ENCODE measurements at regions not wholly inside any gene's neighbourhood (a gene's known extent, or its start where the extent isn't known, plus 50 kb on each side); places are given as distances from the start of the nearest gene placed in this dataset.

- no peak for TF ChIP-seq ZFP3 (CRISPR knock-in tag; IDR thresholded peaks at IDR 0.05)
- no peak for TF ChIP-seq CSRNP3 (CRISPR knock-in tag; IDR thresholded peaks at IDR 0.05)
- TF ChIP-seq ZNF70 (CRISPR knock-in tag; IDR thresholded peaks at IDR 0.05), result no peak
- TF ChIP-seq ISL1 (CRISPR knock-in tag; IDR thresholded peaks at IDR 0.05), result no peak
- TF ChIP-seq RARB (CRISPR knock-in tag; IDR thresholded peaks at IDR 0.05), result no peak
- no peak for TF ChIP-seq CSDC2 (CRISPR knock-in tag; IDR thresholded peaks at IDR 0.05)
- TF ChIP-seq ZNF565 (CRISPR knock-in tag; conservative IDR thresholded peaks at IDR 0.05; ENCODE audit: low read depth), result no peak
- ATAC-seq, result no peak
These were observed 257.5 kb upstream of the NCKAP5 start for GRCh38 chr2:133825778-133826177.

- no peak for ATAC-seq
- TF ChIP-seq ZNF70 (CRISPR knock-in tag; IDR thresholded peaks at IDR 0.05), result no peak
- no peak for TF ChIP-seq ZFP3 (CRISPR knock-in tag; IDR thresholded peaks at IDR 0.05)
- TF ChIP-seq CSDC2 (CRISPR knock-in tag; IDR thresholded peaks at IDR 0.05), result no peak
- no peak for TF ChIP-seq CSRNP3 (CRISPR knock-in tag; IDR thresholded peaks at IDR 0.05)
- no peak for TF ChIP-seq TSHZ2 (CRISPR knock-in tag; IDR thresholded peaks at IDR 0.05)
- no peak for TF ChIP-seq RARB (CRISPR knock-in tag; IDR thresholded peaks at IDR 0.05)
- TF ChIP-seq SNAI2 (CRISPR knock-in tag; IDR thresholded peaks at IDR 0.05), result no peak
These were observed 260.6 kb upstream of the NCKAP5 start for GRCh38 chr2:133828913-133829312.

GRCh38 chr2:133829450-133830020, 261.3 kb upstream of the NCKAP5 start:
- TF ChIP-seq TCF4 (CRISPR knock-in tag; IDR thresholded peaks at IDR 0.05; ENCODE audit: borderline replicate concordance) (no peak), ZFP3 (CRISPR knock-in tag; IDR thresholded peaks at IDR 0.05) (no peak), TOX (CRISPR knock-in tag; IDR thresholded peaks at IDR 0.05; ENCODE audit: borderline replicate concordance) (no peak), ZFP30 (CRISPR knock-in tag; IDR thresholded peaks at IDR 0.05) (no peak), RARB (CRISPR knock-in tag; IDR thresholded peaks at IDR 0.05) (no peak), PPARA (CRISPR knock-in tag; IDR thresholded peaks at IDR 0.05; ENCODE audit: borderline replicate concordance) (no peak), ZNF565 (CRISPR knock-in tag; conservative IDR thresholded peaks at IDR 0.05; ENCODE audit: low read depth) (no peak)
- ATAC-seq, result no peak

GRCh38 chr2:133833746-133834145, 265.5 kb upstream of the NCKAP5 start:
- no peak for ATAC-seq
- no peak for TF ChIP-seq PATZ1 (CRISPR knock-in tag; IDR thresholded peaks at IDR 0.05; ENCODE audit: borderline replicate concordance)

- no peak for ATAC-seq
- TF ChIP-seq CSDC2 (CRISPR knock-in tag; IDR thresholded peaks at IDR 0.05) (no peak), GLIS3 (CRISPR knock-in tag; IDR thresholded peaks at IDR 0.05) (no peak), ISL1 (CRISPR knock-in tag; IDR thresholded peaks at IDR 0.05) (no peak), TSHZ2 (CRISPR knock-in tag; IDR thresholded peaks at IDR 0.05) (no peak), PPARA (CRISPR knock-in tag; IDR thresholded peaks at IDR 0.05; ENCODE audit: borderline replicate concordance) (no peak), SNAI2 (CRISPR knock-in tag; IDR thresholded peaks at IDR 0.05) (no peak), ESRRG (CRISPR knock-in tag; IDR thresholded peaks at IDR 0.05) (no peak), BACH2 (CRISPR knock-in tag; IDR thresholded peaks at IDR 0.05; ENCODE audit: borderline replicate concordance) (no peak), CSRNP3 (CRISPR knock-in tag; IDR thresholded peaks at IDR 0.05) (no peak), ZFP3 (CRISPR knock-in tag; IDR thresholded peaks at IDR 0.05) (no peak), ZNF70 (CRISPR knock-in tag; IDR thresholded peaks at IDR 0.05) (no peak), RARB (CRISPR knock-in tag; IDR thresholded peaks at IDR 0.05) (no peak), ARNTL (CRISPR knock-in tag; IDR thresholded peaks at IDR 0.05; ENCODE audit: borderline replicate concordance, low read depth) (no peak)
These were observed 267.8 kb upstream of the NCKAP5 start for GRCh38 chr2:133835821-133836619.

Measured in SK-N-SH treated with all-trans-retinoic acid at 6 μM for 48 hours (cell line).